ENCODE measurements at regions not wholly inside any gene's neighbourhood (a gene's known extent, or its start where the extent isn't known, plus 50 kb on each side); places are given as distances from the start of the nearest gene placed in this dataset.

GRCh38 chr3:76212679-76213078 is 427.3 kb upstream of the ZNF717 start:
- in situ Hi-C loops (cut with HindIII; ENCODE audit: low pct_ligation_motif_present, low sequenced_read_pairs): no loop called here
- no peak overlapping the region for H3K4me3 ChIP-seq (ENCODE audit: low read depth, low read length)
- H3K27ac ChIP-seq: no peak overlapping the region
- H3K36me3 ChIP-seq (replicated peaks): no peaks in the 10 kb centered on the region
- no peaks in the 10 kb centered on the region for H3K27me3 ChIP-seq (replicated peaks)
- no peak for TF ChIP-seq CTCF (IDR thresholded peaks at IDR 0.05; ENCODE audit: low read depth, low read length, missing control alignments)
- DNase-seq: no peak

GRCh38 chr3:76222201-76222600 is 436.9 kb upstream of the ZNF717 start:
- Histone ChIP-seq H3K27ac (no peak overlapping the region), H3K4me3 (ENCODE audit: low read depth, low read length) (no peak overlapping the region), H3K27me3 (replicated peaks) (no peaks in the 10 kb centered on the region), H3K36me3 (replicated peaks) (no peaks in the 10 kb centered on the region)
- in situ Hi-C loops (cut with HindIII; ENCODE audit: low pct_ligation_motif_present, low sequenced_read_pairs): no loop called here
- no peak for DNase-seq
- TF ChIP-seq CTCF (IDR thresholded peaks at IDR 0.05; ENCODE audit: low read depth, low read length, missing control alignments): no peak

- DNase-seq: no peak
- Histone ChIP-seq H3K27ac (no peak overlapping the region), H3K27me3 (replicated peaks) (no peaks in the 10 kb centered on the region), H3K36me3 (replicated peaks) (no peaks in the 10 kb centered on the region), H3K4me3 (ENCODE audit: low read depth, low read length) (no peak overlapping the region)
- in situ Hi-C loops (cut with HindIII; ENCODE audit: low pct_ligation_motif_present, low sequenced_read_pairs): no loop called here
- no peak for TF ChIP-seq CTCF (IDR thresholded peaks at IDR 0.05; ENCODE audit: low read depth, low read length, missing control alignments)
Observed at GRCh38 chr3:76231258-76231657, 445.9 kb upstream of the ZNF717 start.

GRCh38 chr3:76242886-76243753 is 457.8 kb upstream of the ZNF717 start:
- in situ Hi-C loops (cut with HindIII; ENCODE audit: low pct_ligation_motif_present, low sequenced_read_pairs): no loop called here
- DNase-seq: no peak
- H3K27ac ChIP-seq: no peak overlapping the region
- H3K36me3 ChIP-seq (replicated peaks): no peaks in the 10 kb centered on the region
- no peak overlapping the region for H3K4me3 ChIP-seq (ENCODE audit: low read depth, low read length)
- TF ChIP-seq CTCF (IDR thresholded peaks at IDR 0.05; ENCODE audit: low read depth, low read length, missing control alignments): no peak
- H3K27me3 ChIP-seq (replicated peaks): no peaks in the 10 kb centered on the region

GRCh38 chr3:76245073-76245472 is 459.7 kb upstream of the ZNF717 start:
- in situ Hi-C loops (cut with HindIII; ENCODE audit: low pct_ligation_motif_present, low sequenced_read_pairs): no loop called here
- peak; percentile 61 for DNase-seq
- Histone ChIP-seq H3K27ac (no peak overlapping the region), H3K36me3 (replicated peaks) (no peaks in the 10 kb centered on the region), H3K4me3 (ENCODE audit: low read depth, low read length) (no peak overlapping the region), H3K27me3 (replicated peaks) (no peaks in the 10 kb centered on the region)
- TF ChIP-seq CTCF (IDR thresholded peaks at IDR 0.05; ENCODE audit: low read depth, low read length, missing control alignments): no peak

GRCh38 chr3:76245622-76246021 is 460.3 kb upstream of the ZNF717 start:
- Histone ChIP-seq H3K27me3 (replicated peaks) (no peaks in the 10 kb centered on the region), H3K27ac (no peak overlapping the region), H3K4me3 (ENCODE audit: low read depth, low read length) (no peak overlapping the region), H3K36me3 (replicated peaks) (no peaks in the 10 kb centered on the region)
- in situ Hi-C loops (cut with HindIII; ENCODE audit: low pct_ligation_motif_present, low sequenced_read_pairs): no loop called here
- no peak for TF ChIP-seq CTCF (IDR thresholded peaks at IDR 0.05; ENCODE audit: low read depth, low read length, missing control alignments)
- DNase-seq: no peak

Data from brain microvascular endothelial cell (primary cell).